ENCODE measurements at regions not wholly inside any gene's neighbourhood (a gene's known extent, or its start where the extent isn't known, plus 50 kb on each side); places are given as distances from the start of the nearest gene placed in this dataset.
"Not testable (repeated sequence)": the region's sequence is repeated elsewhere in the genome, so short reads cannot be mapped to it uniquely, and the experiment has no call there.

GRCh38 chr2:185668710-185669109 lies 69.9 kb upstream of the FSIP2 start:
- TF ChIP-seq POLR2A (IDR thresholded peaks at IDR 0.05) = no peak
- TF ChIP-seq CTCF (IDR thresholded peaks at IDR 0.05) = no peak
- Histone ChIP-seq H3K36me3 (no peaks in the 10 kb centered on the region), H3K27me3 (no peaks in the 10 kb centered on the region), H3K4me3 (no peak overlapping the region), H3K27ac (no peak overlapping the region), H3K4me1 (no peaks in the 10 kb centered on the region), H3K9me3 (no peaks in the 10 kb centered on the region)
- intact Hi-C loops (cut with DNase I) = no loop called here
- no peak for ATAC-seq
- no peak for DNase-seq

DNA sequence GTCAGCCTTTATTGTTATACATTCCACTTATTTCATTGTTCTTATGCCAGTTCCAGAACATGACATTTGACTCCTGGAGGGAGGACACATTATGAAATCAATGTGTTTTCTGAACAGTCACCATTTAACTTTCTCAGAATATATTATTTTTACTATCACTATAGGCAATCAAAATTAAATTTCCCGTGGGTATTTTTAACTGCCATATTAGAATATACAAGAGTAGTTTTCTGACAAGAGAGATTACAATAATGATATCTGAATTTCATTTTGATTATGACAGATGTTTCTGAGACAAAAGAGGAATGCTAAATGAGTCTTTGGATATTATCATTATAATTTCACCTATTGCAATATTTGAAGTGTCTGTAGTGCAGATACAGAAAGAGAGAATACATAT lies 64.4 kb upstream of the FSIP2 start:
- Histone ChIP-seq H3K9me3 (no peaks in the 10 kb centered on the region), H3K27ac (no peak overlapping the region), H3K36me3 (no peaks in the 10 kb centered on the region), H3K27me3 (no peaks in the 10 kb centered on the region), H3K4me1 (no peaks in the 10 kb centered on the region), H3K4me3 (no peak overlapping the region)
- 59 to 85% (median 73%) methylated on average over 1 of the region's 1 CpG for WGBS, 4 donors
- TF ChIP-seq POLR2A (IDR thresholded peaks at IDR 0.05) (no peak), CTCF (IDR thresholded peaks at IDR 0.05) (no peak)
- DNase-seq (no peak), ATAC-seq (no peak)
- intact Hi-C loops (cut with DNase I) = no loop called here

DNA sequence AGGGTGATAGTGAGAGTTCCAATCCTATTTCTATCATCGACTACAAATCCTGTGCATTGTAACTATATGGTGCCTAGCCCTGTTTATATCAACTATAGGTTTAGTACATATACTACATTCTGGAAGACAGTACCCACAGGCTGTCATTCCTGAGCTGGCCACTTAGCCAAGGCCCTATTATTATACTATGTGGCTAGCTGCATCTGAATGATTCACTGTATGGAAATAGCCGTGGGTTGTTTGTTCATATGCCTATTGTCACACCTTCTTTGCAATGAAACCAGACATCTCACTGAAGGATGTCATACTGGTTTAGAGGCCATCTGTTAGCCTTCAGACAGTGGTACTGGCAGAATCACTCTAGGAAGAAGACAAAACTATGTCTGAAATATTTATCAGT lies 62.3 kb upstream of the FSIP2 start:
- 73 to 89% (median 82%) methylated on average over 2 of the region's 2 CpGs for WGBS, 4 donors
- intact Hi-C loops (cut with DNase I) = no loop called here
- DNase-seq = no peak

DNA sequence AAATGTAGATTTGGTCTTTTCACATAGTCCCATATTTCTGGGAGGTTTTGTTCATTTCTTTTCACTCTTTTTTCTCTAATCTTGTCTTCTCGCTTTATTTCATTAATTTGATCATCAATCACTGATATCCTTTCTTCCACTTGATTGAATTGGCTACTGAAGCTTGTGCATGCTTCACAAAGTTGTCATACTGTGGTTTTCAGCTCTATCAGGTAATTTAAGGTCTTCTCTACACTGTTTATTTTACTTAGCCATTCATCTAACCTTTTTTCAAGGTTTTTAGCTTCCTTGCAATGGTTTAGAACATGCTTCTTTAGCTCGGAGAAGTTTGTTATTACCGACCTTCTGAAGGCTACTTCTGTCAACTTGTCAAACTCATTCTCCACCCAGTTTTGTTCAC lies 51.6 kb upstream of the FSIP2 start:
- H3K9me3 ChIP-seq = peaks cover 0 to 18% (median 3%) of the 10 kb centered on the region in 12 donors
- 89 to 93% (median 91%) methylated on average over 3 of the region's 3 CpGs for WGBS, 4 donors
- H3K27ac ChIP-seq; ATAC-seq; DNase-seq; H3K4me1 ChIP-seq; H3K4me3 ChIP-seq; H3K36me3 ChIP-seq; H3K27me3 ChIP-seq; intact Hi-C loops (cut with DNase I): not testable (repeated sequence)

More for the DNA sequence above, 62.3 kb upstream of the FSIP2 start:
- Histone ChIP-seq H3K27ac (no peak overlapping the region), H3K9me3 (no peaks in the 10 kb centered on the region), H3K36me3 (no peaks in the 10 kb centered on the region), H3K27me3 (no peaks in the 10 kb centered on the region), H3K4me1 (no peaks in the 10 kb centered on the region), H3K4me3 (no peak overlapping the region)
- TF ChIP-seq POLR2A (IDR thresholded peaks at IDR 0.05) = no peak
- TF ChIP-seq CTCF (IDR thresholded peaks at IDR 0.05) = no peak
- no peak for ATAC-seq

DNA sequence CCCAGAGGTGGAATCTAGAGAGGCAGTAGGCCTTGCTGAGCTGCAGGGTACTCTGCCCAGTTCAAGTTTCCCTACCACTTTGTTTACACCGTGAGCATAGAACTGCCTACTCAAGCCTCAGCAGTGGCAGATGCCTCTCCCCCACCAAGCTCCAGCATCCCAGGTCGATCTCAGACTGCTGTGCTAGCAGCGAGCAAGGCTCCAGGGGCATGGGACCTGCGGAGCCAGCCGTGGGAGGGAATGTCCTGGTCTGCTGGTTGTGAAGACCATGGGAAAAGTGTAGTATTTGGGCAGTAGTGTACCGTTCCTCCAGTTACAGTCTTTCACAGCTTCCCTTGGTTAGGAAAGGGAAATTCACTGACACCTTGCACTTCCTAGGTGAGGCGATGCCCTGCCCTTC lies 50.6 kb upstream of the FSIP2 start:
- Histone ChIP-seq H3K36me3 (no peaks in the 10 kb centered on the region), H3K27me3 (no peaks in the 10 kb centered on the region), H3K27ac (no peak overlapping the region), H3K9me3 (peaks cover 0 to 12% (median 0%) of the 10 kb centered on the region in 12 donors), H3K4me3 (no peak overlapping the region), H3K4me1 (no peaks in the 10 kb centered on the region)
- intact Hi-C loops (cut with DNase I) = no loop called here
- no peak for ATAC-seq
- TF ChIP-seq POLR2A (IDR thresholded peaks at IDR 0.05) = no peak
- no peak for TF ChIP-seq CTCF (IDR thresholded peaks at IDR 0.05)
- DNase-seq = no peak
- WGBS, 4 donors = 79 to 85% (median 83%) methylated on average over 6 to 7 of the region's 7 CpGs
